GM19395 (cell line): ENCODE measurements at regions not wholly inside any gene's neighbourhood (a gene's known extent, or its start where the extent isn't known, plus 50 kb on each side); places are given as distances from the start of the nearest gene placed in this dataset.

Experiments
- ATAC-seq: cut with Tn5 transposase; IDR thresholded peaks from one replicate; pipeline ENCODE4 v1.9.1; 2021; ENCODE audit warnings: mild to moderate bottlenecking, moderate library complexity; ENCODE audit not compliant: unreplicated experiment

DNA sequence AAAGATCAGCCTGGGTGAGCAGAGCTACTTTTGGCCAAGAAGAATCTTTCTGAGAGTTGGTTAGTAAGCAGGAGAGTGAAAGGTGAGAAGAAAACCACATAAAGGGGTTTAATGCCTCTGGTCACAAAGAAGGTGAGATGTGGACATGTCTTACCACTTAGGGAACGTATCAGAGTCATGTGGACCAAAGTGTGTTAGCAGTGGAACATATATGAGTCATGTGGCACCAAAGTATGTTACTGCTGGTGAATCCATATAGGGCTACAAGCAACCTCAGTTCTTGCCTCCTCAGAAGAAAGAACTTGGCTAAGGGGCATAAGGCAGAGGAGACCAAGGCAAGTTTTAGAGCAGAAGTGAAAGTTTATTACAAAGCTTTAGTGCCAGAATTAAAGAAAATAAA, 411.6 kb upstream of the NEGR1 start:
- no peak for ATAC-seq

GRCh38 chr1:72693376-72693775, 411.0 kb upstream of the NEGR1 start:
- no peak for ATAC-seq

DNA sequence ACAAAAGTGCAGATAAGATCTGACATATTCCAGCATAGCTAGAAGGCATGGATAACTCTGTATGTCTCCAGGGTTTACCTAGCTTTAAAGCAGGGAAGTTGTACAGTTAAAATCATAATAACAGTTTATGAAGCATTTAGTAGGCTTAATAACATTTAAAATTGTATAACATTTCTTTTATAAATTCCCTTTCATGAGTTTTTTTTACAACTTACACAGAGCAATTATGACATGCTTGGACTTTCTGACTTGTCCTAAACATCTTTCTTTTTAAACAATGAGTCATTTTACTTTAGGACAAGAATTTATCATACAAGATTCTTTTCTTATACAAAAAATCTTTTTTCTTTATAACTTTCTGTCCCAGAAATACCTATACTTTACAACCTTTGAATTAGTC, 408.5 kb upstream of the NEGR1 start:
- ATAC-seq: no peak

DNA sequence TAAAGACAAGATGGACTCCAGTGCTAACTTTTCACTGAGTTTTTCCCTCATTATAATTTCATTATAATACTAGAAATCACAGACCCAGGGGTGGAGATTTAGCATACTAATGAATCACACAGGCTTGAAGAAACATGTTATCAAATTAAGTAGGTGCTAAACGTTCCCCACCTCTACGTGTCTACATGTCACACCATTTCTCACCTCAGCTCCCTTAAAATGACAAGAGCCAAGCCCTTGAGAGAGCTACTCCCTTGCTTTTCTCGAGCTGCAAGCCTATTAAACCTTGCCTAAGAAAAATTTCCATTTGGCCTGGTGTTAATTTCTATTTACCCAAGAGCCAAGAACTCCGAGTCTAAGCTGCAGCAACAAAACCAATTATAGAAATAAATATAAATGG, 396.3 kb upstream of the NEGR1 start:
- ATAC-seq: no peak

- no peak for ATAC-seq
Measured at GRCh38 chr1:72670902-72671301, 388.6 kb upstream of the NEGR1 start.

DNA sequence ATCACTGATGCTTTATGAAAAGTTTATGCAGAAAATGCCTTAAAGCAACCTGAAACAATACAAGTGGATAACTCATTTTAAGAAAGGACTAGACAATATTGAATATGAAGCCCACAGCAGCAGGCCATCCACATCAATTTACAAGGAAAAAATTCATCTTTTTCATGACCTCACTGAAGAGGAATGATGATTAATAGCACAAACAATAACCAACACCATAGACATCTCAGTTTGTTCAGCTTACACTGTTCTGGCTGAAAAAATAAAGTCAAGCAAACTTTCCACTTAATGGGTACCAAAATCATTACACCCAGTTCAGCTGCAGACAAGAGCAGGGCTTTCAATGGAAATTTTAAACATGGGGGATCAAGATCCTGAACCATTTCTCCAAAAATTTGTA, 380.6 kb upstream of the NEGR1 start:
- no peak for ATAC-seq

GRCh38 chr1:72650843-72651435, 368.6 kb upstream of the NEGR1 start:
- ATAC-seq: no peak

GRCh38 chr1:72649991-72650390, 367.7 kb upstream of the NEGR1 start:
- ATAC-seq: no peak

DNA sequence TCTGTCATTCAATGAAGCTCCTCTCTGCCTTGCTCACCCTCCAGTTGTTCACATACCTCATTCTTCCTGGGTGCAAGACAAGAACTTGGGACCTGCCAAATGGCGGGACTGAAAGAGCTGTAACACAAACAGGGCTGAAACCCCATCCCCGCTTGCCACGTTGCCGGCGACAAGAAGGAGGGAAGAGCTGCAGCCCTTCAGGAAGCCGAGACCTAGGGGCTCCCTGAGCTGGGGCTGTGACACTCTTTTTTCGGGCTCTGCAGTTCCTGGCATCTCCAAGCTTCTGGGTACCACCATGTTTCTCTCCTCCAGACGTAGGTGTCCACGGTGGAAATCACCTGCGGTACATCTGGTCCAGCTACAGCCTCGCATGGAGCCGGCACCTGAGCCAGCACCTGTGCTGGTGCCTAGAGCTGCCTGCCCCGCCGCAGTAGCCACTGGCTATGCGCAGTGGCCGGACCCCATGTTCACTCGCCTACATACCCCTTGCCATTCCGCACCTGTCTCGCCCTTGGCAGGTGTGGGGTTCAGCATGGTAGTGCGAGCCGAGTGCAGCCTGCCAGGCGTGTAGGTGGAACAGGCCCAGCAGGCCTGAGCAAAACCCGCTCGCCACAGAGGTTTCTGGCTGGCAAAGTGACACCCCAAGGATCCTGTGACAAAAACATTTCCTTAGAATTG, 367.0 kb upstream of the NEGR1 start:
- ATAC-seq: no peak

GRCh38 chr1:72648465-72648864, 366.1 kb upstream of the NEGR1 start:
- ATAC-seq: no peak

DNA sequence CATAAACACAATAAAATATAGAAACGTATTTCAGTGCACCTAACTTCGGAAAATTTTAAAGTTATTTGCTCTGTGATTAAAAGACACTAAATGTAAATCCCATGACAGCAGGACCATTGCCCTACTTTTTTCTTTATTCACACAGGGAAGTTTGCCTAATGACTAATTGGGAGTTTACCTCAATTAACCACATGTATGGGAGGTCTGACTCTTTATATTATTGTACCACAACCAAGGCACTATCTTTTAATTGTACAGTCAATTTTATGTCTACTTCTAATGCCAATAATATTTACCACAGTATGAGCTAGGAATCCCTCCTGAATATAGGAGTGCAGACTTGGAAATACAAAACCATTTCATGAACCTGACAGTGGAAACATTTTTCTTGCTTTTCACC, 360.8 kb upstream of the NEGR1 start:
- no peak for ATAC-seq

- ATAC-seq: no peak
Measured at GRCh38 chr1:72637593-72637992, 355.3 kb upstream of the NEGR1 start.

GRCh38 chr1:72636631-72637030, 354.3 kb upstream of the NEGR1 start:
- no peak for ATAC-seq

- ATAC-seq: no peak
Measured at GRCh38 chr1:72635719-72636118, 353.4 kb upstream of the NEGR1 start.

- ATAC-seq: no peak
Measured at GRCh38 chr1:72634946-72635345, 352.6 kb upstream of the NEGR1 start.

DNA sequence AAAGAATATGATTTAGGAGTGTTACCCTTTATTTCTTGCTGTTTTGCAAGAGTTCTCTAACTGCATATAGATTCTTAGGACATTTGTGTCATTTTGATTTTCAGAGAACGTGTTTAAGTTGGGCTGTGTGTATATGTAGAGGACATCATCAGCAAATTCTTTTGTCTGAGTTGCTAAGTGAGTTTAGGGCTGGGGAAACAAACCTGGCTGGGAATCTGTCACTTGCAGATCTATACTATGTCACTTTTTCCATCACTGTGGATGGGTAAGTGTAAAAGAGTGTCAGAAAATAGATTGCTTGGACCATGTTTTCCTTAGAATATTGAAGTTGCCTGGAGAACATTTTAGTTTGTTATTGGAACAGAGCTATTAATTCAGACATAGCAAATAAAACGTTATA, 349.1 kb upstream of the NEGR1 start:
- ATAC-seq: no peak

DNA sequence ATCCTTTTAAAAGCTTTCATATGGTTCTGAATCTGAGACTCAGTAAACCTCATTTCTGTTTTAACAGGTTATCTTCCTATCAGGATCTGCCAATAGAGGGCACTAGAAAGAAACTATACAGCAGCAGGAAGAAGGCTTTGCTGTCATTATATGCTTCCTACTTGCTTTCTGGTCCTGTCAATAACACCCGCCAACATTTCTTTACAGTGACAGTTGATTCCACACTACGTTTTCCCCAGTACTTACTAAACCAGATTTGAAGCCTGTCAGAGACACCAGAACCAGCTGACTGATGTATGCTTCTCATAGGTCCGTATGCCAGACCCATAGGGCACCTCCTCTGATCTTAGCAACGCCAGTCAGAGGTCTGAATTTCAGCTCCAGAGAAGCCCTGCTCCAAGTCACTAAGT, 341.0 kb upstream of the NEGR1 start:
- peak; percentile 85 for ATAC-seq

DNA sequence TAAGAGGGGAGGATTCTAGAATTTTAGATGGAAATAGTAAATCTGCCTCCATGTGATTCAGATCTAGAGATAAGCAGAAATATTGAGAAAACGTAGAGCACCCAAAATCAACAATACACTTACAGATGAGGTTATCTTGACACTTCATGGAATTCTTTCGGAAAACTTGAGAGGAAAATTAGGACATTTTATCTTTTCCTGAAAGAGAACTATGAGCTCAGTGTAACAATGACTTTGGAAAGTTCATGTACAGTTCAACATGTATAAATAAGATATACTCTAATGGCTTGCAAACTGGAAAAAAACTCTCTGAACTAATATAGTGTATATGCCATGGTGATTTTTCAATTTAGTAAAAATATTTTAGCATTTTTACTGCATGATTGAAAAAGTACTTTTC, 338.1 kb upstream of the NEGR1 start:
- no peak for ATAC-seq

- ATAC-seq: no peak
Measured at GRCh38 chr1:72606216-72606810, 324.0 kb upstream of the NEGR1 start.

DNA sequence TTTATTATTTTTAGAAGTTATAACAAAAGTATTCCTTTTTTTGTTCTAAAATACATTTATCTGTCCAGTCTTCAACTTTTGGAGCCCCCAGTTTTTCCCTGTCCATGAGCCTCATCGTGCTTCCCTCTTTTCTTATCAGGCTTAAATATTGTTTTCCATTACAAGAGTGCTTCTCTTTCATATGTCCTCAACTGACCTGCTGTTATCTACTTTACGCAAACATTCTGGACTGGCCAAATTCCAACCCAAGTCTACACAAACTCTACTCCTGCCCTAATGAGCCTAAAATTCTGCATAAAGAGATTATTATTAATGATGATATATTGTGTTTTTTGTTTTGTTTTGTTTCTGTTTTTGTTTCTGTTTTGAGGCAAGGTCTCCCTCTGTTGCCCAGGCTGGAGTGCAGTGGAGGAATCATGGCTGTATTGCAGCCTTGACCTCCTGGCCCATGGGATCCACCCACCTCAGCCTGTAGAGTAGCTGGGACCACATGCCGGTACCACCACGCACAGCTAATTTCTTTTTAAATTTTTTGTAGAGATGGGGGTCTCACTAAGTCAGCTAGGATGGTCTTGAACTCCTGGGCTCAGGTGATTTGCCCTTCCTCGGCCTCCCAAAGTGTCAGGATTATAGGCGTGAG, 318.8 kb upstream of the NEGR1 start:
- no peak for ATAC-seq

DNA sequence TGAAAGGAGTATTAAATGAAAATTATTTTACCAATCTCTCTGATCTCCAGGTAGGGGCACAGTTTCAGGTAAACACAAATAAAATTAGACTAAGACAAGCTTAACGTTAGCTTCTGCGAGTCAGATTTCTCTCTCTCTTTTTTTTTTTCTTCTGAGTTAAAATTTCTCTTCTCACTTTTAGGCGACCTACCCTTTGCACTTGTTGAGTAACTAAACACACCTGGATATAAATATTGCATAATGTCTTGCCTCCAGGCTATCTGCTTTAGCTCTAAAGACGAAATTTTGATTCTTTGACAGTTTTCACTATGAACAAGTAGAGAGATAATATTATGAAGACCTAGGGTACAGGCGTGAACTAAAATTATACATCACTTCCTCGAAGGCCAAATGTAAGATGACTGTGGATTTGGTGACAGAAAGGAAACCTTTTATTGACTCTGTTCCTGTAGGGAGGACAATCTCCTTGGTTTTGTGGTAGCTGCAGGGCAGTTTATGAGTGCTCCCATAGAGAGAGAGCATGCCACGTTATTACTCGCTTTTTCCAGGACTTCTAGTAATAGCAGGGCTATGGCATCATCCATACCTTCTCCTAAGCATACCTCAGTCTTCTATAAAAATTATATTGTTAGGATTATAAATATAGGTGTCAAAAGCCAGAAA, 303.8 kb upstream of the NEGR1 start:
- no peak for ATAC-seq

DNA sequence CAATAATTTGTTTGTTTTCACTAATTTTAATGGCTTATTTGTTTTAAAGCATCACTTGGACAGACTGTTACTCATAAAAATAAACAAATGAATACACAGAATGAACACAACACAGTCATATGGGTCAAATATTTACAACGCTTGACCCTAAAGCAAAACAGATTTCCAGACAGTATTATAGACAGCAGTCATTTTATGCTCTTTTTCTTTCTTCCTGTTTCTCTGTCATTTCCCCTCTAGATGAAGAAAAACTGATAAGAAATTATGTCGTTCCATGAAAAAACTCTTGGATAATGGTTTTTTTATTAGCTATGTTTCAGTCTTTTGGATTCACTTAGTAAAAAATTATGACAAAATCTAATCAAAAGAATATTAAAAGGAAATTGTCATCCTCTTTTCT, 297.3 kb upstream of the NEGR1 start:
- ATAC-seq: no peak
